Colonic mucosa (tissue), 4 donors: ENCODE measurements at regions not wholly inside any gene's neighbourhood (a gene's known extent, or its start where the extent isn't known, plus 50 kb on each side); places are given as distances from the start of the nearest gene placed in this dataset.

ENCODE experiments used
- DNase-seq: peaks from one replicate; pipeline ENCODE4 v3.0.0-alpha.2; 2020
- H3K27ac ChIP-seq: fragments of 200-600 bp; one replicate; pipeline ENCODE4 v1.8.0; 2021
- H3K27me3 ChIP-seq: fragments of 200-600 bp; one replicate; pipeline ENCODE4 v1.8.0; 2021
- H3K36me3 ChIP-seq: fragments of 200-600 bp; one replicate; pipeline ENCODE4 v1.8.0; 2021
- H3K4me1 ChIP-seq: fragments of 200-600 bp; one replicate; pipeline ENCODE4 v1.8.0; 2021; ENCODE audit warnings: mild to moderate bottlenecking
- H3K4me3 ChIP-seq: fragments of 200-600 bp; one replicate; pipeline ENCODE4 v1.8.0; 2021
- H3K9ac ChIP-seq, 2 donors: one replicate each; pipeline ENCODE4 v1.7.0; 2013; ENCODE audit warnings: control low read depth in 2 of 2, low read depth in 2 of 2, low read length in 2 of 2
- H3K9me3 ChIP-seq: fragments of 200-600 bp; one replicate; pipeline ENCODE4 v1.8.0; 2021
- intact Hi-C: fragments of 100-400 bp; cut with DNase I; formaldehyde crosslinking; loops from one replicate; pipeline ENCODE4 v1.14.1; 2022
- TF ChIP-seq, protein P1 (sequence below): fragments of 200-600 bp; IDR thresholded peaks from one replicate; pipeline ENCODE4 v1.8.0; 2022; ENCODE audit warnings: antibody characterized with exemption, mild to moderate bottlenecking
- donor health status: healthy.
- donor health status: DM: no; HTN: no; CAD: no.
- donor health status: DM: no; HTN: no; CAD: no.

DNA sequence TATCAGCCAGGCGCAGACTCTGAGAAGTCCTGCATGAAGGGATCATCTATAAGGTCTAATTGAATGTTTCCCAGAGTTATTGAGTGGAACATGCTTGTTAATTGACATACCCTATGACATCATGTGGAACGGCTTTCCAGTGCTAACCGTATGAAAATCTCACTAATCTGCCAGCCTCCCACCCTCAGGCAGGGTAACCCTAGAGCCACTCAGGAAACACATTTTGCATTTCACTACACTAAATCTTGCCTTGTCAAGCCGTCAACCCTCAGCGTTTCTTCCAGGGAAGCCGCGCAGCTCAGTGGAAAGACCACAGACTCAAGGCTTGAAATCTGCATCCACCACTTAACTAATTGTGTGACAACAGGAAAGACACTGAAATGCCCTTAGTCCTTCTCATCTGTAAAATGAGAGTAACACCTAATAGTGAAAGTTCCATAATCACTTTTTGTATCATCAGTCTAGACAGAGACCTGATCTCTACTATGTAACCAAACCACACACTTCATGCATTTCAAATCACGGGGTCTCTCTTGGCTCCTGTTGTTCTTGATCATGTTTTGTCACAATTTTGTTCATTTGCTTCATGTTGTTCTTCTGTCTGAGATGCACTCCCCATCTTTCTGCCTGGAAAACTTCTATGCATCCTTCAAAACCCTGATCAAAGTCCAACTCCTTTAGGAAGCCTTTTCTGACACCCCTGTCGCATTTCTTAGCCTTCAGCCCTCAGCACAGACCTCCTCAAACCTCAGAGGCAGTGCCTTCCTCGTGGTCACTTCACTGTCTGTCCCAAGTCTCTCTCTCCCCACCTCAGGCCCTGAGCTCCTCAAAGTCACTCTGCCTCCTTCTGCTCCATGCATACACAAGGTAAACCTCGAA is 246.5 kb downstream of the TOMM20 start:
- TF ChIP-seq, protein P1, sequence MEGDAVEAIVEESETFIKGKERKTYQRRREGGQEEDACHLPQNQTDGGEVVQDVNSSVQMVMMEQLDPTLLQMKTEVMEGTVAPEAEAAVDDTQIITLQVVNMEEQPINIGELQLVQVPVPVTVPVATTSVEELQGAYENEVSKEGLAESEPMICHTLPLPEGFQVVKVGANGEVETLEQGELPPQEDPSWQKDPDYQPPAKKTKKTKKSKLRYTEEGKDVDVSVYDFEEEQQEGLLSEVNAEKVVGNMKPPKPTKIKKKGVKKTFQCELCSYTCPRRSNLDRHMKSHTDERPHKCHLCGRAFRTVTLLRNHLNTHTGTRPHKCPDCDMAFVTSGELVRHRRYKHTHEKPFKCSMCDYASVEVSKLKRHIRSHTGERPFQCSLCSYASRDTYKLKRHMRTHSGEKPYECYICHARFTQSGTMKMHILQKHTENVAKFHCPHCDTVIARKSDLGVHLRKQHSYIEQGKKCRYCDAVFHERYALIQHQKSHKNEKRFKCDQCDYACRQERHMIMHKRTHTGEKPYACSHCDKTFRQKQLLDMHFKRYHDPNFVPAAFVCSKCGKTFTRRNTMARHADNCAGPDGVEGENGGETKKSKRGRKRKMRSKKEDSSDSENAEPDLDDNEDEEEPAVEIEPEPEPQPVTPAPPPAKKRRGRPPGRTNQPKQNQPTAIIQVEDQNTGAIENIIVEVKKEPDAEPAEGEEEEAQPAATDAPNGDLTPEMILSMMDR: no peak
- Histone ChIP-seq H3K27ac (no peak overlapping the region), H3K9ac (no peak overlapping the region), H3K4me1 (no peaks in the 10 kb centered on the region), H3K9me3 (no peaks in the 10 kb centered on the region), H3K36me3 (no peaks in the 10 kb centered on the region), H3K4me3 (no peak overlapping the region), H3K27me3 (no peaks in the 10 kb centered on the region)
- DNase-seq: no peak
- intact Hi-C loops: no loop called here

DNA sequence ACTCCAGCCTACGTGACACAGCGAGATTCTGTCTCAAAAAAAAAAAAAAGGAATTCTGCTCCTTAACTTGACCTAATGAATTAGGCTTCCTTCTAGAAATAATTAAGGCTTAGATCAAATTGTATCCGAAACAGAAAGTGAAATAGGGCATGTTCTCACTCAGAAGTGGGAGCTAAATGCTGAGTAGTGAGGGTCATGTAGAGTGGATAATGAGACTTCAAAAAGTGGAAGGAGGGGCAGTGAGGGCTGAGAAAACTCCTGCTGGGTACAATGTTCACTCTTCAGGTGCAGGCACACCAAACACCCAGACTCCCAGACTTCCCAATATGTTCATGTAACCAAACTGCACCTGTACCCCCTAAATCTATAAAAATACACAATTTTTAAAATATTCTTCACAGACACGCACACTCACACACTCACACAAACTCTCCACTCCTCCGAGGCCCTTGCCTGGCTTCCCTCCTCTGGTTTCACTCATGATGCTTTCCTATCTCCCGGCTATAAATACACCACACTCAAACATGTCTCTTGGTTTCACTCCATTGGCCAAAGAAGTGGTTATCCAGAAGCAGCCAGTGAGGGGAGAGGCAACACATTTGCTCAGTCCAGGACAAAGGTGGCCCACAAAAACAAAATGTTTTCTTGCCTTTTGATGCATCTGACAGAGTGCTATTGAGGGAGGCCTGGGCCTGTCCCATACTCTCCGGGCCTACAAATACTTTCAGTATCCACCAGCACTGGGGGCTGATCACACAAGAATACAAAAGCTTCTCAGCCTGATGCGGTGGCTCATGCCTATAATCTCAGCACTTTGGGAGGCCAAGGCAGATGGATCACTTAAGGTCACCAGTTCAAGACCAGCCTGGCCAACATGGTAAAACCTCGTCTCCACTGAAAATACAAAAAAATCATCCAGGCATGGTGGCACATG is 249.2 kb downstream of the TOMM20 start:
- intact Hi-C loops: no loop called here
- no peak overlapping the region for H3K27ac ChIP-seq
- no peak overlapping the region for H3K9ac ChIP-seq
- DNase-seq: no peak
- no peak overlapping the region for H3K4me3 ChIP-seq
- no peaks in the 10 kb centered on the region for H3K36me3 ChIP-seq
- H3K27me3 ChIP-seq: no peaks in the 10 kb centered on the region
- H3K9me3 ChIP-seq: no peaks in the 10 kb centered on the region
- no peaks in the 10 kb centered on the region for H3K4me1 ChIP-seq
- TF ChIP-seq, protein P1: no peak

DNA sequence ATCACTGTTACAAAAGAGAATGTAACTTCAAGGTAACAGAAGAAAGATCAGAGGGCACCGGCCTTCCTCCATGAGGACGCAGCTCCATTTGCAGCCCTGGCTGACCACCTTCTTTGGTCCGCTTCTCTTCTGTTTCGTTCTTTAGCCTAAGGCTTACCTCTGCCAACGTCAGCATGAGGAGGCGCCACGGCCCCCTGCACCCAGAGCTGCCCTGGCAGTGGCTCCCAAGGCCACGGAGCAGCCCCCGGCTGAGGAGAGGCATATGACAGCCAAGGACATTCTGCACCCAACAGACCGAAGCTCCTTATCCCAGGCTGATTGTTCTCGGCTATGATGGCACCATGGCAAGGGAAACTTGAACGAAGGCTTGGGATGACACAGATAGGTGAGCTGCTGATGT is 250.3 kb downstream of the TOMM20 start:
- Histone ChIP-seq H3K4me1 (no peaks in the 10 kb centered on the region), H3K9ac (no peak overlapping the region), H3K27ac (no peak overlapping the region), H3K4me3 (no peak overlapping the region), H3K9me3 (no peaks in the 10 kb centered on the region), H3K36me3 (no peaks in the 10 kb centered on the region), H3K27me3 (no peaks in the 10 kb centered on the region)
- intact Hi-C loops: no loop called here
- DNase-seq: no peak
- TF ChIP-seq, protein P1: no peak

DNA sequence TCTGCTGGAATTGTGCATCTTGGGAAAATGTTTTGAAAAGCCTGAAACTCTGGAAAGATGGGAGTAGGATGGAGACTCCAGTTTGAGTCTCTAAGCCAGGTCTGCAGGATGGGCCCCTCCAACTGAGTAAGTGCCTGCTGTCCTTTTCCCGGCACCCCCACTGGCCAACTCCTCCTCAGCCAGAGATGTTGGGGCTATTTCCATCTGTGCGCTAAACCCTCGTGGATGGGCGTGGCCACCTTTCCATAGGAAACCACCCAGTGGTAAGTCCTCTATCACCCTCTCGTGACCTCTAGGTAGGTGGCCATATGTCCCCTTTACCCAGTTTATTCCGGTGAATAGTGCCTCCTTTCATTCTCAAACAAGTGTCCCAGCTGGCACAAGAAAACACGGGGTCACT is 250.9 kb downstream of the TOMM20 start:
- no peaks in the 10 kb centered on the region for H3K4me1 ChIP-seq
- no peak overlapping the region for H3K4me3 ChIP-seq
- no peaks in the 10 kb centered on the region for H3K27me3 ChIP-seq
- no peaks in the 10 kb centered on the region for H3K9me3 ChIP-seq
- H3K27ac ChIP-seq: no peak overlapping the region
- DNase-seq: no peak
- no peak overlapping the region for H3K9ac ChIP-seq
- TF ChIP-seq, protein P1: no peak
- H3K36me3 ChIP-seq: no peaks in the 10 kb centered on the region
- intact Hi-C loops: no loop called here

DNA sequence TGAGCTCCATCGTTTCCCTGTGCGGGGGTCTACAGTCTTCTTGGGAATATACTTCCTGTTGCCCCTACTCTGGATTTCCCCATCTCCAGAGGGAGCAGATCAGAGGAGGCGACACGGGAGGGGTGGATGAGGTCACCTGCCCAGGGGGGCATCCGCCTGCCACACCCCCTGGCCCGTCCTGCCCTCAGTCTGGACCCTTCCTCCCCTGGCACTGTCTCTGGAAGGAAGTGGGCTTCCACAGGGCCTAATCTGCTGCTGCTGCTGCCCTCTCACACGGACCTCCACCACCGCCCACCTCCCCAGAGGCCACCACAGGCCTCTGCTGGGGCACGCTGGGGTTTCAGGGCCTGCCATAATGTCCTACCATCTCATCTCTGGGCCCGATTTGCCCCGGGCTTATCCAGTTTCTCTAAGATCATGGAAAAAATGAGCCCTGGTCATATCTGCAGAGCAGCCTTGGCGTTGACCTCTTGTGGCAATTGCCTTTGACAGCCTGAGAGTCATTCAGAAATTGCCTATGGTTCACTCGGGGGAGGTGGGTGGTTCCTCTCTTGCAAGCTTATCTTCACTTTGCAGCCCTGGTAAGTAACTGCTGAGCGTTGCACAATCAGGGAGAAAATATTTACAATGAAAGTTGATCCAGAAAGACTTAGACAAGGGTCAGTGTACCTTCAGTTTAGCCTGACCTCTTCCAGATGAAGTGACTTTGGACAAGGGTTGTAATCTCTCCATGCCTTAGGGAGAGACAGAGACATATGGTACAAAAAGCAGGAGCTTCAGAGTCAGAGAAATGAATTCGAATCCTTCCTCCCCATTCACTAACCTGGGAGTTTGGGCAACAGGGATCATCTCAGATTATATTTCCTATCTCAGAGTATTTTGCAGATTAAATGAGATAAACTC is 252.4 kb downstream of the TOMM20 start:
- Histone ChIP-seq H3K9ac (peak overlapping the region in 1 of 2 donors; percentile 58), H3K4me1 (no peaks in the 10 kb centered on the region), H3K36me3 (no peaks in the 10 kb centered on the region), H3K9me3 (no peaks in the 10 kb centered on the region), H3K27ac (no peak overlapping the region), H3K4me3 (no peak overlapping the region), H3K27me3 (no peaks in the 10 kb centered on the region)
- TF ChIP-seq, protein P1: no peak
- peak; percentile 73 for DNase-seq
- intact Hi-C loops: no loop called here
